ENCODE measurements at regions not wholly inside any gene's neighbourhood (a gene's known extent, or its start where the extent isn't known, plus 50 kb on each side); places are given as distances from the start of the nearest gene placed in this dataset.
"Not testable (repeated sequence)": the region's sequence is repeated elsewhere in the genome, so short reads cannot be mapped to it uniquely, and the experiment has no call there.

GRCh38 chr1:120267894-120268551 lies 91.7 kb upstream of the SEC22B start:
- H3K4me3 Mint-ChIP-seq; H3K36me3 Mint-ChIP-seq (ENCODE audit: low read depth); DNase-seq; H3K27me3 Mint-ChIP-seq; H3K27ac Mint-ChIP-seq; POLR2A ChIA-PET; CTCF ChIA-PET; H3K9me3 Mint-ChIP-seq; H3K4me1 Mint-ChIP-seq: not testable (repeated sequence)

- POLR2A ChIA-PET, H3K27me3 Mint-ChIP-seq: not testable (repeated sequence)
Measured at GRCh38 chr1:120264564-120264963, 88.2 kb upstream of the SEC22B start.

GRCh38 chr1:120262791-120263751 lies 86.8 kb upstream of the SEC22B start:
- H3K4me3 Mint-ChIP-seq; H3K9me3 Mint-ChIP-seq; H3K4me1 Mint-ChIP-seq; H3K36me3 Mint-ChIP-seq (ENCODE audit: low read depth); H3K27me3 Mint-ChIP-seq; POLR2A ChIA-PET; DNase-seq; H3K27ac Mint-ChIP-seq; CTCF ChIA-PET: not testable (repeated sequence)

More at GRCh38 chr1:120264564-120264963, 88.2 kb upstream of the SEC22B start:
- CTCF ChIA-PET; H3K9me3 Mint-ChIP-seq; DNase-seq; H3K27ac Mint-ChIP-seq; H3K4me1 Mint-ChIP-seq; H3K36me3 Mint-ChIP-seq (ENCODE audit: low read depth); H3K4me3 Mint-ChIP-seq: not testable (repeated sequence)

GRCh38 chr1:120257778-120258105 lies 81.4 kb upstream of the SEC22B start:
- CTCF ChIA-PET; H3K4me3 Mint-ChIP-seq; H3K4me1 Mint-ChIP-seq; H3K9me3 Mint-ChIP-seq; H3K27ac Mint-ChIP-seq; H3K27me3 Mint-ChIP-seq; H3K36me3 Mint-ChIP-seq (ENCODE audit: low read depth); POLR2A ChIA-PET; DNase-seq: not testable (repeated sequence)

- H3K4me3 Mint-ChIP-seq; H3K9me3 Mint-ChIP-seq; DNase-seq; CTCF ChIA-PET; H3K36me3 Mint-ChIP-seq (ENCODE audit: low read depth); H3K4me1 Mint-ChIP-seq; H3K27me3 Mint-ChIP-seq; H3K27ac Mint-ChIP-seq; POLR2A ChIA-PET: not testable (repeated sequence)
Measured at GRCh38 chr1:120257064-120257777, 80.9 kb upstream of the SEC22B start.

DNA sequence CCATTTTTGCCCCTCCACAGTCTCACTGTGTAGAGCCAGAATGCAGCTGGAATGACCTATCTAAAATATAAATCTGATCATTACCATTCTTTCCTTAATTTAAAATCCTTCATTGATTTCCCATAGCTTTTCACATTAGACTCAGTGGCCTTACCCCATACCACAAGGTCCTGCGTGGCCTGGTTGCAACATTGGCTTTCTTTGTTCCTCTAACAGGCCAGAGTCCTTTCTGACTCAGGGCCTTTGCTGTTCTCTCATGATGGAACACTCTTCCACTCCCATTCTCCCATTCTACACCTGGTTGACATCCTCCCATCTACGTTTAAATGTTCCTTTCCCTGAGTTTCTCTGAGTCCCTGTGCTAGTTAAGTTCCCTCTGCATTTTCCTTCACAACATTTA lies 74.4 kb upstream of the SEC22B start:
- H3K9me3 Mint-ChIP-seq; H3K36me3 Mint-ChIP-seq (ENCODE audit: low read depth); POLR2A ChIA-PET; H3K27ac Mint-ChIP-seq; H3K4me3 Mint-ChIP-seq; H3K4me1 Mint-ChIP-seq; DNase-seq; CTCF ChIA-PET; H3K27me3 Mint-ChIP-seq: not testable (repeated sequence)

DNA sequence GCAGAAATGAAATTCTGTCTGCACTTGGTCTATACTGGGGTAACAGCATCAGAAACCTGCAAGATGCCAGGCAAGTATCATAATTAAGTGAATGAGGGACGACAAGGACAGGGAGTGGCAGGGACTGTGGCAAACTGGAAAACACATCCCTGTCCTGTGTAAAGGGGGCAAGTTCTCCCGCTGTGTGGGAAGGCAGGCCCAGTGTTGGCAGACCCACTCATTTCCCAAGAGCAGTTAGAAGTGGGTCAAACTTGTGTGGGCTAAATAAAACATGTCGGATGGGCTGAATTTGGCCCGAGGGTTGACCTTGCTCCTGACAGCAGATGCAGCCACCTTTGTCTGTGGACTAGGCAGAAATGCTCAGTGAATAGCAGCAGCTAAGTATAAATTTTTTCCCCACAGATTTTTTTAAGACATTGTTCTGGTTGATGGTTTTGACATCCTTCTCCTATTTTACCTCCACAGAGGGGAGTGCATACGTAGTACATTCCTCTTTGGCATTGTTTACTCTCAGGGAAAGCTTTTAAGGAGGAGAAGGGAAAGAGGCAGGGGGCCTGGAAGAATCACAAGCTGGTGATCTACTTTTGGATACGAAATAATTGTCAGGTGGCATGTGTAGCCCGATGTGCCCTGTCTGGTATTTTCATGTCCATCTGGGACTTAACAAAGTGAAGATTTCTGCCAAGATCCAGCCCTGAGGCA lies 72.6 kb upstream of the SEC22B start:
- H3K9me3 Mint-ChIP-seq; DNase-seq; POLR2A ChIA-PET; H3K27me3 Mint-ChIP-seq; CTCF ChIA-PET; H3K4me3 Mint-ChIP-seq; H3K36me3 Mint-ChIP-seq (ENCODE audit: low read depth); H3K4me1 Mint-ChIP-seq; H3K27ac Mint-ChIP-seq: not testable (repeated sequence)

DNA sequence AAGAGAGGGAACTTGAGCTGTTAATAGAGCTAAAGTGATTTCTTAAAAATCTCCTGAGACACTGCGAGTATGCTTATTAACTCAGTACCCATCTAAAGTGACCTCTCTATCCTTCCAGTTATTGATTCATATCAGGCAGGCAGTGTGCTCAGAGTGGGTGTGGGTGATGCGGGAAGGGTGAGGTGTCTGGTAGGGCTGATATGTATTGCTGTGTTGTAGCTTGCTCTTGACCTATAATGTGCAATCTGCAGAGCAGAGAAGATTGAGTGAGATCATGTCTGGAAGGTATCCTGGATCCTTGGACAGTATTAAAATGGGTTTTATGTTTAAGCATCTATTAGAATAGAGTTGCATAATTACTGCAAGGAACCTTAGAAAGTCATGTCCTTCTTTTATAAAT lies 71.9 kb upstream of the SEC22B start:
- H3K36me3 Mint-ChIP-seq (ENCODE audit: low read depth); H3K4me3 Mint-ChIP-seq; H3K27me3 Mint-ChIP-seq; H3K4me1 Mint-ChIP-seq; H3K27ac Mint-ChIP-seq; H3K9me3 Mint-ChIP-seq; POLR2A ChIA-PET; CTCF ChIA-PET; DNase-seq: not testable (repeated sequence)

DNA sequence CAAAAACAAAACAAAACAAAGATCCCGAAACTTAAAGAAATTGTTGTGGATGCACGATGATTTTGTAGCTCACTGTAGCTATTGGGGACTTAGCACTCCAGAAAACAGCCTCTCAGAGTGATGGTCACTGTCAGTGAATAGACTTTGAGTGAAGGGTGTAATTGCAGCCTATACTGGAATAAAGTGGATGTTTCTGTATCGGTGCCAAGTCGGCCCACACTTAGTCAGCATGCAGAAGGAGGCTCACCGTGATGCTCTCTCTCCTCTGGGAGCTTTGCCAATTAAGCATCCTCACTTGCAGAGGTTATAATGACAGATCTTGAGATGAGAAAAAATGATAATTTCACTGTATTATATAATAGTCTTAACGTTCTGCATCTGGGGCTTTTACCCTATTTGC lies 67.5 kb upstream of the SEC22B start:
- POLR2A ChIA-PET; H3K9me3 Mint-ChIP-seq; H3K4me3 Mint-ChIP-seq; H3K27ac Mint-ChIP-seq; DNase-seq; H3K4me1 Mint-ChIP-seq; H3K27me3 Mint-ChIP-seq; H3K36me3 Mint-ChIP-seq (ENCODE audit: low read depth); CTCF ChIA-PET: not testable (repeated sequence)

DNA sequence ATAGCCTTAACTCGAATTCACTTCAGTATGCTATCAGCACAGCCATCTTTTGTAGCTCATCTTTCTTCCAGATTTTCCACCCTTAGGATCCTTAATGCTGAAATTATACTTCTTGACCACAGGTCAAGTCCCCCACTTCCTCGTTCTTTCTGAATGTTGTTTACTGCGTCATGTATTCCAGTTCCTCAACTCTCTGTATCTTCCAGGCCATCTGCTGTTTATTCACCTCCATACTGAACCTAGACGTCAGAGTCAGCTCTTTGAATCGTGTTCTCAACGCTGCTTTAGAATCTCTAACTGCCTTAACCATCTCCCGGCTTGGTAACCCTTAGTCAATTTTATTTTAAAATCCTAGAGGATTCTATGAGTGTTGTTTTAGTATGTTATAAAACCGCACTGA lies 66.3 kb upstream of the SEC22B start:
- H3K4me1 Mint-ChIP-seq; H3K27ac Mint-ChIP-seq; CTCF ChIA-PET; H3K4me3 Mint-ChIP-seq; H3K9me3 Mint-ChIP-seq; H3K27me3 Mint-ChIP-seq; DNase-seq; H3K36me3 Mint-ChIP-seq (ENCODE audit: low read depth); POLR2A ChIA-PET: not testable (repeated sequence)

GRCh38 chr1:120241868-120242267 lies 65.5 kb upstream of the SEC22B start:
- CTCF ChIA-PET; DNase-seq; H3K4me3 Mint-ChIP-seq; H3K4me1 Mint-ChIP-seq; H3K9me3 Mint-ChIP-seq; H3K27me3 Mint-ChIP-seq; H3K27ac Mint-ChIP-seq; H3K36me3 Mint-ChIP-seq (ENCODE audit: low read depth); POLR2A ChIA-PET: not testable (repeated sequence)

- CTCF ChIA-PET; H3K36me3 Mint-ChIP-seq (ENCODE audit: low read depth); H3K4me1 Mint-ChIP-seq; H3K27ac Mint-ChIP-seq; H3K4me3 Mint-ChIP-seq; POLR2A ChIA-PET; DNase-seq; H3K9me3 Mint-ChIP-seq; H3K27me3 Mint-ChIP-seq: not testable (repeated sequence)
Measured at GRCh38 chr1:120240181-120240580, 63.9 kb upstream of the SEC22B start.

- CTCF ChIA-PET, H3K9me3 Mint-ChIP-seq, POLR2A ChIA-PET: not testable (repeated sequence)
Measured at GRCh38 chr1:120239351-120239750, 63.0 kb upstream of the SEC22B start.

More at GRCh38 chr1:120239351-120239750, 63.0 kb upstream of the SEC22B start:
- not testable (repeated sequence) for H3K4me1 Mint-ChIP-seq; H3K4me3 Mint-ChIP-seq; H3K27ac Mint-ChIP-seq; DNase-seq; H3K36me3 Mint-ChIP-seq (ENCODE audit: low read depth); H3K27me3 Mint-ChIP-seq

All from activated CD4-positive, alpha-beta T cell treated with anti-CD3 and anti-CD28 coated beads, Interleukin-2, amount 10 ng/mL, durations not matched to agents 7 days and 5 days (primary cell).